Skeletal muscle cell (primary cell): ENCODE measurements at regions not wholly inside any gene's neighbourhood (a gene's known extent, or its start where the extent isn't known, plus 50 kb on each side); places are given as distances from the start of the nearest gene placed in this dataset.
"Not testable (repeated sequence)": the region's sequence is repeated elsewhere in the genome, so short reads cannot be mapped to it uniquely, and the experiment has no call there.

Experiments used
- DNase-seq: peaks from one replicate; pipeline ENCODE4 v3.0.0-alpha.2; 2010; ENCODE audit warnings: low read depth
- H3K4me3 ChIP-seq: 2 replicates; pipeline ENCODE4 v1.5.1; 2011; ENCODE audit warnings: low read depth, mild to moderate bottlenecking, control low read depth, low read length, moderate library complexity

DNA sequence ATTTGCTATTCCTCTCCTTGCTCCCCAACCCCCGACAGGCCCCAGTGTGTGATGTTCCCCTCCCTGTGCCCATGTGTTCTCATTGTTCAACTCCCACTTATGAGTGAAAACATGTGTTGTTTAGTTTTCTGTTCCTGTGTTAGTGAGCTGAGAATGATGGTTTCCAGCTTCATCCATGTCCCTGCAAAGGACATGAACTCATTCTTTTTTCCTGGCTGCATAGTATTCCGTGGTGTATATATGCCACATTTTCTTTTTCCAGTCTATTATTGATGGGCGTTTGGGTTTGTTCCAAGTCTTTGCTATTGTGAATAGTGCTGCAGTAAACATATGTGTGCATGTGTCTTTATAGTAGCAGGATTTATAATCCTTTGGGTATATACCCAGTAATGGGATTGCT lies 412.1 kb downstream of the DCDC2C start:
- not testable (repeated sequence) for DNase-seq, H3K4me3 ChIP-seq

DNA sequence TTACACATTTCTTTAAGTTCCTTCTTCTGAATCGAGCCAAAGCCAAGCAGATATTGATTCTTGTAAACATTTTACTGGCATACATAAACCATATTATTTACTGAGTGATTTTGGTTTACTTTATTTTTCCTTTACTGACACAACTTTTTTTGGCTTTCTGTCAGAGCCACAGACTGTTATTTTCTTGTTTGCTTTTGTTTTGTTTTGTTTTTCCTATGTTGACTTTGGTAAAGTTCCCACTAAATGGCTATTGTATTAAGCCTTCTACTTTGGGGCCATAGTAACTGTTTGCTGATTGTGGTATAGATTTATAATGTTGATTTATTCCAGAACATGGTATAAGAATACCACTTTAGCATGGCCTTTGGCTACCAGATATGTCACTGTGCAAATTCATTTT lies 419.4 kb downstream of the DCDC2C start:
- DNase-seq = no peak
- no peak overlapping the region for H3K4me3 ChIP-seq

DNA sequence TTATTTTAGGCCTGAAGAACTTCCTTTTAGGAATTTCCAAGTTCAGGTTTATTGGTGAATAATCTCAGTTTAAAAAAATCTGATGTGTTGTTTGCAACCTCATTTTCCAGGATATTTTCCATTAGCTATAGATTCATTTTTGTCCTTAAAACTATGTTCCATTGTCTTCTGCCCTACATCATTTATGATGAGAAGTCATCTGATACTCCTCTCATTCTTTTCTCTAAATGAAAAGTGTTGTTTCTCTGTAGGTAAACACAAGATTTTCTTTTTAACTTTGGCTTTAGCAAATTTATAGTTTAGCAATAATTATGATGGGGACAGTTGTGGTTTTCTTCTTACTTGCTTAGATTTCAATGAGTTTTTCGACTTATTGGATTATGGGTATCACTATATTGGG lies 427.3 kb downstream of the DCDC2C start:
- H3K4me3 ChIP-seq = no peak overlapping the region
- DNase-seq = no peak

DNA sequence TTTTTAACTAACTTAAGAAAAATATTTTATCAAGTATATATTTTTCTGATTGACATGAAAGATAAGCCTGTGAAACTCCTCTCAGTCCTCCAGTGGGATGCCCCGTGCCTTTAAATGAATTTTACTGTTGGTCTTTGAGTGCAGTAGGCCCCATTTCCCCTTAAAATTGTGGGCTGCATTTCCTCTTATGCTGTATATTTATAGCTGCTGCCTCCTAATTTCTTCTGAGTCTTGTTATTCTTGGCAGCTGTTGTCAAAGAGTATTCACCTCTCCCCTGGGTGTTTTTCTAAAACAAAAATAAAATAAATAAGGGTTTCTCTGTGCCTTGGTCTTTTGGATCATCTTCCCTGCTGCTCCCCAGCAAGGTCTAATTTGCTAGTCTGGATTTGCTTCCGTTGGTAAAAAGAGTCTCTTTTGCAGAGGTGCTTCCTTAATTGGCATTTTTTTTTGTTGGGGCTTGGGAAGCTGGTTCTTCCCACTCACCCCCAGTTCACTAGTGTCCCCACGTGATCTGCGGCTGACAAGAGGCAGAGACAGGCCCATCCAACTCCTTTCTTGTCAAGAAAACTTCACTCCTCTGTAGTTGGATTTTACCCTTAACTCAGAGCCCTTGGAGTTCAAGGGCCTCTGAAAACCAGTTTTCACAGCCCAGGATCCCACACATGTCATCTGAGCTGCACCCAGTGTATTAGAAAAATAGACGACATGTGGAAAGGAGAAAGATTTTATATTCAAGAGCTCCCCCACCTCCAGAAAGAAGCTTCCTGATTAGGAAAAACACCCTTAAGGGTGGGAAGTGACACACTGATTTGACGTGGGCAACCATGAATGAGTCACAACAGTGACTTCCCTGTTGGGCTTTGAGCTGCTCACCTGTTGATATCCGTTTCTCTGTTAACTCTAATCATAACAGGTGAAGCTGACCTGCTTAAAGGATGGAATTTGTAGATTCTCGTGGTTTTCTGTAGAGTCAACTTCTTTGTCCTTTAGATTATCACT lies 431.5 kb downstream of the DCDC2C start:
- DNase-seq = no peak

DNA sequence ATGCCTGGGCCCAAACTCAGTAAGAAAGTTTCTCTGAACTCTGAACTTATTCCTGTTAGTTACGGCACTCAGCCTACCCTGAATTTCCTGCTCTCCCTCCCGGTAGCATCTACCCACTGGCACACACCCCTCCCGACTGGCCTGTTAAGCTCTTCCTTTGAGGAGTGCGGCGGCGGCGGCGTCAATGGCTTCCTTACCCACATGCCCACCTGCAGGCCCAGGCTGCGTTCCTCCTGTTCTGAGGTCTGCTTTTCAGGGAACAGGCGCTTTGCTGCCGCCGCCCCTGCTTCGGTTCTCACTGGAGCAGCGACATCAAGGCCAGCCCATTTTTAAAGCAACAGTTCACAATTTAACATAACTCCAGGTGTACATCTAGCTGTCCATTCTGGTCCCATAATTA lies 432.4 kb downstream of the DCDC2C start:
- no peak for DNase-seq
- no peak overlapping the region for H3K4me3 ChIP-seq

More for the DNA sequence above, 431.5 kb downstream of the DCDC2C start:
- no peak overlapping the region for H3K4me3 ChIP-seq

DNA sequence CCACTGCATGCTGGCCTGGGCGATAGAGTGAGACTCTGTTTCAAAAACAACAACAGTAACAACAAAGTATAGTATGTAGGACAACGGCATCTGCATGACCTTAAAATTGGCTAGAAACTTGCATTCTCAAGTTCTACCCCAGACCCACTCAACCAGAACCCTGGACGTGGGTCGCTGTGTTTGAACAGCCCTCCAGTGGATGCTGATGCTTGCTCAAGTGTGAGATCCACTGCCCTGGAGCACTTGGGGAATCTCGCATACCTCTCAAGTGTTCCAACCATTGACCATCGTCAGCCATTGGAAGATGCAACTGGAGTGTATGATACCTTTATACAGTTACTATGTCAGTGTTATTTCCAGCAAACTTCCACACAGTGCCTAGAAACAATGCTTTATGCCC lies 435.9 kb downstream of the DCDC2C start:
- DNase-seq = no peak
- H3K4me3 ChIP-seq = no peak overlapping the region

DNA sequence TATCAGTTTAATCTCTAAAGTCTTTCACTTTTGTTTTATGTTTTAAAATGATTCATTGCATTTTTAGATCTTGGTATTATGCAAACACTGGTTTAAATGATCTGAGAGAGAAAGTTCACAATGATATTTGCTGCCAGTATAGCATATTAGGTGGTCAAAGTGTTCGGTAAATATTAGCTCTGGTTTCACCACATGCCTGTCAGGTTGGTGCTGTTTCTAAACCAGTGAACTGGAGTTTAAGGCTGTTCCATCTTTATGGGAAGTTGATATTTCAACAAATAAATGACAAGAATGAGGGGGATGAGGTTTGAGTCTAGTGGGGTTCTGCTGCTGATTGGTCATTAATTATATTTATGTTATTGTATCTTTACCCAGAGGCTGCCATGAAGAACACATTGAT lies 436.4 kb downstream of the DCDC2C start:
- DNase-seq = no peak
- no peak overlapping the region for H3K4me3 ChIP-seq

DNA sequence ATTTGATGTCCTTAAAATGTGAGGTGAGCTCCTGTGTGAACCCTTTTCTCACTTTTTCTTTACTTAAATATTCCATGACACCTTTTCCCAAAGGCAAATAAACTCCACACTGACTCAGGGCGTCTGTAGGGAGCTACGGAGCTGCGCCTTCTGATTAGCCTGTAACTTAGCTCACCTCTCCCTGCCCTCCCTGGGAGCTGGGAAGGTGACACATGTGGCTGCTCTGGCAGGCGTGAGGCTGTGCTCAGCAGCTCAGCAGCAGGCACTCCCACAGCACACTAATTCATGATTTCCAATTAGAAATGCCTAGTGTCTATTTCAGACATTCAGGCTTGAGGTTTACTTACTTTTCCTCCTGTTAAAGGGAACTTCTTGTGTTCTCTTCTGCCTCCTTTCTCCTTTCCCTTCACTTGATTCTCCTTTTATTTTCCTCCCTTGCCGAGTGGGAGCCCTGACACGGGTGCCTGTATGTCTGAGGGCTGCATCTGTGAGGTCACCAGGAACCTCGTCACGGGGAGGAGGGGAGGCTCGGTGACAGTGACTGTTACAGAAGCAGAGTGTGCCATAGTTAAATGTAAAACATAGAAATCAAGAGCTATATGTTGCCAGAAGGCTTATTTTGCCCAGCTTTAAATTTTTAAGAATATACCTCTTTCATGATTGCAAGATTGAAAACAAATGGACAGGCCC lies 437.1 kb downstream of the DCDC2C start:
- DNase-seq = no peak
- H3K4me3 ChIP-seq = no peak overlapping the region

DNA sequence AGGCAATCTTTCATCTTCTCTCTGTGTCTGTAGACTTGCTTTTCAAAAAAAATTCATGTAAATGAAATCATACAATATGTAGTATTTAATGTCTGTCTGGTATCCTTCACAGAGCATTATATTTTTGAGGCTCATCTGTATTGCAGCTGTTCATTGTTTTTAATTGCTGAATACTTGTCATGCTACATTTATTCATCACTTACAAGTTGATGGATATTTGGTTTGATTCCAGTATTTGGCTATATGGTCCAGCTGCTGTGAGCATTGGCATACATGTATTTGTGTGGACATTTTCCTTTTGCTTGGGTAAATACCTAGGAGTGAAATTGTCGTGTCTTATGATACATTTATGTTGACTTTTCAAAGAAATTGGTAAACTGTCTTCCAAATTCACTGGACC lies 441.4 kb downstream of the DCDC2C start:
- no peak for DNase-seq
- H3K4me3 ChIP-seq = no peak overlapping the region

DNA sequence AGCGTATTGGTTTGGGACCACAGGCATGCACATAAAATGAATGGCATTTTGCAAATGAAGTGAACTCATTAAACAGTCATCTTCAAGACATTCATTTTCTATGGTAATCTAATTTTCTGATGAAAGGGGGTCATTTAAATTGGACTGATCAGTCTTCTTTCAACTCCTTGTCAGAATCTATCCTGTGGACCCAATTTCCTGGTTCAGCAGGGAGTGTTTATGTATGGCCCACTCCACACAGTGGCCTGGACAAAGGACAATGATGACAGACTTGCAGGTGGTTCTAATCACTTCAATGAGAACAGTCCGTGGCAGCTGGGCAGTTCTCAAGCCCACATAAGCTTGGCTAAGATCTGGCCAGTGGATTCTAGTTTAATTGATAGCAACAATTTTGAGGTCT lies 448.1 kb downstream of the DCDC2C start:
- no peak overlapping the region for H3K4me3 ChIP-seq
- no peak for DNase-seq

DNA sequence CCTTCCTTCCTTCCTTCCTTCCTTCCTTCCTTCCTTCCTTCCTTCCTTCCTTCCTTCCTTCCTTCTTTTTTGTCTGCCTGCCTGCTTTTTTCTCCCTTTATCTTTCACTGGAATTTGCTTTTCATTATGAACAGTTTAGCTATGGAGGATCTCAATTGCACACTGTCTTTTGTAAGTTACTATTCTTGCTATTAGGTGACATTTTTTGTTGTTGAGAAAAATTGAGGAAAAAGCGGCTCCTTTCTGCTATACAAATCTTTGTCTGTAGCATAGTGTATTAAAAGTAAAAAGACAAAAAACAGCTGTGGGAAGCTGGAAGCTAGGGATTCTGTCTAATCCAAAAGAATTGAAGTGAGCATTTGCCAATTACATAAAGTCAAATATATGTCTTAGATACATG lies 448.7 kb downstream of the DCDC2C start:
- no peak overlapping the region for H3K4me3 ChIP-seq
- DNase-seq = no peak

DNA sequence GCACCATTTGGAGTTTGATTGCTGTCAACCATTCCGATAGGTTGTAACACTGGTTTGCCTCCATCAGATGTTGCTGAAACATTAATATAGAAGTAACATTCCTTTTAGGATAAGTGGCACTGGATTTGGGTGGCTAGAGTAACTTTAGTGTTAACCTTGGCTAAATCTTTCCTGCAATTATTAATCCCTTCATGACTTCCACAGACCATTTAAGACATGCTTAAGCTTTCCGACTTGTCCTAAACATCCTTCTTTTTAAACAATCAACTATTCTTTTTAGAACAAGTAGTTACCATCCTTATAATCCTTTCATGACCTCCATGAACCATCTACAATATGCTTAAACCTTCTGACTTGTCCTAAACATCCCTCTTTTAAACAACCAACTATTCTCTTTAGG lies 465.5 kb downstream of the DCDC2C start:
- no peak for DNase-seq
- no peak overlapping the region for H3K4me3 ChIP-seq

DNA sequence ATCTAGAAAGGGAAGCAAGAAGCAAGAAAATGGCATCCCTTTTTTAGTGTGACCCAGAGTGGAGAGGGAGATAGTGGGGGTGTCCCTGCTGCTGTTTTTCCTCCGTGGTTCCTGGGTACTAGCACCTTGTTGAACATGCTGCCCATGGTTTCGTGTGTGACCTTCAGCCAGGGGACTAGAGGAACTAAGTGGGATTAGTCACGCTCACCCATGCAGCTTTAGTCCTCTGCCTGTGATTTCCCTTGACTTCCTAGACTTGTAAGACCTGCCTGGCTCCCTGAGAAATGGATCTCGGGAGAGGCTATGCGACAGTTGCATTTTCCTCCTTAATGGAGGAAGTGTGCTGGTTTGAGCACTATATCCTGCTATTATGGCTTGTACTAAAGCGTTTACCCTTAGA lies 471.4 kb downstream of the DCDC2C start:
- no peak for DNase-seq

DNA sequence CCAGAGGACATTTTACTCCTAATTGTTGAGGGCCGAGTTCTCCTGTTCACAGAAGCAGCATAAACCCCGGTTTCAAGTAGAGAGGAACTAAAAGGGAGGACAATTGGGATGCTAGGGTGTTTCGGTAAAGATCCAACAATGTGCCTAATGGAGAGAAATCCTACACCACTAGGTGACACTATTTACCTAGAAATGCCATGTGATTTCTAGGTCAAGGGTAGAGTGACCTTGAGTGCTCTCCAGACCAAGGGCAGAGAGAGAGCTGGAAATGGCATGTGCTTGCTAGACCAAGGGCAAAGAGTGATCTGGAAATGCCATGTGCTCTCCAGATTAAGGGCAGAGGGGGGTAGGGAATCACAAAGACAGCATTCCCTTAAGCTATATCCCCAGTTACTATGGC lies 472.0 kb downstream of the DCDC2C start:
- no peak for DNase-seq
- no peak overlapping the region for H3K4me3 ChIP-seq

More for the DNA sequence above, 471.4 kb downstream of the DCDC2C start:
- no peak overlapping the region for H3K4me3 ChIP-seq

DNA sequence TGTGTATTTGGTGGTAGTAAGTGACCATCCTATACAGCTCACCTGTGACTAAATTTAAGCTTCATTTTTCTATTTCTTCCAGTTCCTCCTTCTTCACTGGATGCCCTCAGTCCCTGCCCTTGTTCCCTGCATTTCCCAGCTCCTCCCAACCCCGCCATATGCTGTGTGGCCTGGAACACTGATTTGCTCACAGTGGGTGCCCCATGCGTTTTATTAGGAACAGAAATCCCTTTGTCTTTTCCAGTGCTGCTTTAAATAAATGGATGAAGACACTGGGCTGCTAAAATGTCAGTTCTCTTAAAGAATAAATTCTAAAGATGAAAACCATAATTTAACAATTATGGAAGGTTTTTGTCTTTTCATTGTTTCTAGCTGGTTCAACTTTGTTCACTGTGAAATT lies 477.3 kb downstream of the DCDC2C start:
- no peak overlapping the region for H3K4me3 ChIP-seq
- DNase-seq = no peak

DNA sequence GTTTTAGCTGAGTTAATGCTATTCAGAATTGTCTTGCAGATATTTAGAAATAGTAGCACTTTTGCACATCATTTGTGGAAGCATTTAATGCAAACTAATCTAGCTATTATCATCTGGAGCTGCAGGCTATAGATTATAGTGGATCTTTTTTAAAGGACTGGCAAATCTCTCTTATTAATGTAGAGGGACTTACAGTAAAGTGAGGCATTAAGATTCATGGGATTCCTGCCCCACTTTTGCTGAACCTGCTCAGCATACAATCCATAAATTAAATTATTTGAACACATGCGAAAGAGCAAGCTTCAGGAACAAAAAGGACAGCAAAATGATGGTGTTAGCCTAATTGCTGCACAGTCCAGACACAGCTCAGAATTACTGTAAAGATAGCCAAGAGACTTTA lies 477.7 kb downstream of the DCDC2C start:
- no peak overlapping the region for H3K4me3 ChIP-seq
- DNase-seq = no peak

DNA sequence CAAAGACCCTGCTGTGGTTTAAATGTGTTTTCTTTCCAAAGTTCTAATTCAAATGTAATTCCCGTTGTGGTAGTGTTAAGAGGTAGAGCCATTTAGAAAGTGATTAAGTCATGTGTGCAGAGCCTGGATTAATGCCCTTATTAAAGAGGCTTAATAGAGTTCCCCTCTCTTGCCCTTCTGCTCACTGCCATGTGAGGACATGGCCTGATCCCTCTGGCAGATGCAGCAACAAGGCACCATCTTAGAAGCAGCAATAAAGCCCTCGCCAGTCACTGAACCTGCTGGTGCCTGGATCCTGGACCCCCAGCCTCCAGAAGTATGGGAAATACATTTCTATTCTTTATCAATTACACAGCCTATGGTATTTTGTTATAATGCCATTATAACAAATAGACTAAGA lies 485.2 kb downstream of the DCDC2C start:
- no peak for DNase-seq
- H3K4me3 ChIP-seq = no peak overlapping the region

DNA sequence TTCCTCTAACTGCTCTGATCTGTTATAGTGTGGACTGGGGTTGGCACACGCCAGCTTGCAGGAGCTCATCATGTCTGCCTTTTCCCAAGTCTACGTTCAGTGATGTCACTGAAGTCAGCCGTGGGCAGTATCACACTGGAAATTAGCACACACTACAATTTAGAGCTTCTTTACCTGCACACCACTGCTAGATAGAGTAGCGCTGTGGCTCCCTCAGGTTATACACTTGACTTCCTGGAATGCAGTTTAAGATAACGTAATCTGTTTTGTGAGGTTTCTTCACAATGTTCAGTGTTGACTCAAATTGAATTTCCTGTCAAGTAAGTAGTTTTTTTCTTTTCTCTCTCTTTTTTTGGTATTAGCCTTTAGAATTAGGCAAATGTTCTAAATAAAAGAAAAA lies 487.2 kb downstream of the DCDC2C start:
- DNase-seq = no peak

DNA sequence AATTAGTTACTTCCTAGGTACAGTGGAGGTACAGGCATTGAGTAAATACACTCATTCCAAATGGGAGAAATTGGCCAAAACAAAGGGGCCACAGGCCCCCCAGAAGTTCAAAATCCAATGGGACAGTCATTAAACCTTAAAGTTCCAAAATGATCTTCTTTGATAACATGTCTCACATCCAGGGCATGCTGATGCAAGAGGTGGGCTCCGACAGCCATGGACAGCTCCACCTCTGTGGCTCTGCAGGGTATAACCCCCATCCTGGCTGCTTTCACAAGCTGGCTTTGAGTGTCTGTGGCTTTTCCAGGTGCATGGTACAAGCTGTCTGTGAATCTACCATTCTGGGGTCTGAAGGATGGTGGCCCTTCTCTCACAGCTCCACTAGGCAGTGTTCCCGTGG lies 488.7 kb downstream of the DCDC2C start:
- H3K4me3 ChIP-seq = no peak overlapping the region
- no peak for DNase-seq

More for the DNA sequence above, 487.2 kb downstream of the DCDC2C start:
- no peak overlapping the region for H3K4me3 ChIP-seq

DNA sequence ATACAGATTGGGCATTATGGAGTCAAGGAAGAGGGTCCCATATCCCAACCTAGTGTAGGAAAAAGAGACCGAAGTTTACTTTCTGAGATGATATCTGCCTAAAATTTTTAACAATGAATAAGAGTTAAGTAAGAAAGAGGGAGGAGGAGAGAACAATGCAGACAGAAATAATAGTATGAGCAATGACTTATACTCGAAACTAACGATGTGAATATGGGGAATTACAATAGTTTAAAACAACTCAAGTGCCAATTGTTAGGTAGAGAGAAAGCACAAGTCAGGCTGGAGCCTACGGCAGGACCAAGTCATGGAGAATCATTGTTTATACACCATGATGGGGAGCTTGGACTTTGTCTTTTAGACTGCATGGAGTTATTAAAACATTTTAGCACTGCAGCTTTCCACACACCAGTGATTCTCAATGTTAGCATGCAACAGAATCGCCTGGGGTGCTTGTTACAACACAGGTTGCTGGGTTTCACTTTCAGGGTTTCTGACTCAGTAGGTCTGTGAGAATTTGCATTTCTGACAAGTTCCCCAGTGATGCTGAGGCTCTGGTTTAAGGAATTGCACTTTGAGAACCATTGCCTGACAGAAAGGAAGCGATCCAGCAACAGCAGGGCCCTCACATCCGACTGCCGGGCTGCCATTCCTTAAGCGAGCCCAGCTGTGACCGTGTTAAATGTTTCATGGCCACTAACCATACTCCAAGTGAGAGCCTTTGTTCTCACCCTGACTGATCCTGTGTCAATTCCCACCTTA lies 511.2 kb downstream of the DCDC2C start:
- H3K4me3 ChIP-seq = no peak overlapping the region
- no peak for DNase-seq
